Eye (tissue), 1 donor: ENCODE measurements at regions not wholly inside any gene's neighbourhood (a gene's known extent, or its start where the extent isn't known, plus 50 kb on each side); places are given as distances from the start of the nearest gene placed in this dataset.

Experiments
- DNase-seq: peaks from one replicate; pipeline ENCODE4 v3.0.0-alpha.2; 2015

DNA sequence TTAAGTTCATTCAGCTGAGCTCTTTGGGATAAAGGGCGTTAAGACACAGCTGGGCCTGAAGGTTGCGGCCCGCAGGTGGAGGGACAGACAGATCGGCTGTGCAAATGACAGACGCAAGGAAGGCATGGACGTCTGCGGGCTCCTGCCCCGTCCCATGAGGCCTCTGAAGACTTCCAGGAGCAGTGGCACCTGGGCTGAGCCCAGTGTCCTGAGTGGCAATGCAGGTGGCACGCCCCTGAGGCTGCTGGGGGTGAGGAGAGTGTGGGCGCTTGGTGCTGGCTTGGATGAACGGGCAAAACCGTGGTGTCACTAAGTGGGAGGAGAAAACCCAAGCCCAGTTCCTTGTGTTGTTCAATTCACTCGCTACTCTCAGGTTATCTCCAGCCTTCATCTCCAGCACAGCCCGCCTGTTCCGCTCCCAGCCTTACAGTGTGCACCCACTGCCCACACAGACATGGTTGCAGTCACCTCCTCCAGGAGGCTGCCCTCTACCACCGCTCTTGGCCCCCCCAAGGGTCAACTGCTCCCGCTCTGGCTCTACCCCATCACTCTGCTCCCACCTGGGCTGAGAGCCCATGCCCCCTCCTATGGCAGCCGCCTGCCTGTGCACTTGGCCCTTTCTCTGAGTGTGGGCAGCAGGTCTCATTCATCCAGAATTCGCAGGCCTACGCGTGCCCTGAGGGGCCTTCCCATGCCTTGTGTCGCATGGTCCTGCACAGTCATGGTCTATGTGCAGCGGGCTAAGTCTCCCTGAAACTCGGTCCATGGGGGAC lies 50.3 kb downstream of the PTGR3 start:
- DNase-seq: no peak

DNA sequence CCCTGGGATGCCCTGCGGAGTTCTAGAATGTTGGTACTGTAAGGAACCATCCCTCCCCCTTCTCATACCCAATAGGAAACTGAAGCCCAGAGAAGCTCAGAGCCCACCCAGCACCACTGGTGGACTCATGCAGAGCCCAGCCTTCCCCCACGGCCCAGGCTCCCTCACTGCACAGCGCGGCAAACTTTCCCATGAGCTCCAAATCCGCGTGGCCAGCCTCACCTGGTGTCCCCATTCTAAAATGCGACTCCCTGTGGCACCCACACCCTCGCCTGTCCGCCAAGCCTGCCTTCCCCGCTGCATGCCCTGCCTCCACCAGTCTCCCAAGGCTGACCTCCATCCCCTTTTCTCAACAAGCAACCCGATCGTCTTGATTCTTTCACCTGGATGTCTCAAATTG lies 51.1 kb downstream of the PTGR3 start:
- no peak for DNase-seq

DNA sequence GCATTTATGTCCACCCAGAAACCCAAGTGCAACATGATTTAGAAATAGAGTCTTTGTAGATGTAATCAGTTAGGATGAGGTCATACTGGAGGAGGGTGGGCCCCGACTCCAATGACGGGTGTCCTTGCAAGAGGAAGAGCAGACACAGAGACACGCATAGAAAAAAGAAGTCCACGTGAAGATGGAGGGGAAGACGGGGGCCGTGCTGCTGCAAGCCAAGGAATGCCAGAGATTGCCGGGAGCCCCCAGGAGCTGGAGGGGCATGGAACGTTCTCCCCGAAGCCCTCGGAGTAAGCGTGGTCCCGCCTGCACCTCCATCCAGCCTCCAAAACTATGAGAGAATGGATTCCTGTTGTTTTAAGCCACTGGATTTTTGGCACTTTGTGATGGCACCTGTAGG lies 51.6 kb downstream of the PTGR3 start:
- DNase-seq: no peak

DNA sequence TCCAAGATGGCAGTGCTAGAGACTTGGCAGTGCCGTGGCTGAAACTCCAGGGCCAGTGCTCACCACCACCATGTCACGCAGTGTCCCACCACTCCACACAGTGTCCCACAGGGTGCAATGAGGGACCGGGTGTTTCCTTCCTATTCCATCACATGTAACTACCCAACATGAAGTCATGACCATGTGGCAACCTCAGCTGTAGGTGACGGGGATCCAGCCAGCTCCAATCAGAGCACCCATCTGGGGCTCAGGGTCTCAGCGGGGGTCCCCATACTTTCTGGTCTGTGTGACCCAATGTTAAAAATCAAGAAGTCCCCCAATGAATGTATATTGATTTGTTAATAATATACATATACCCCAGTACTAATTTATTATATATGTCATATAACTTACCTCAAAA lies 52.1 kb downstream of the PTGR3 start:
- no peak for DNase-seq

DNA sequence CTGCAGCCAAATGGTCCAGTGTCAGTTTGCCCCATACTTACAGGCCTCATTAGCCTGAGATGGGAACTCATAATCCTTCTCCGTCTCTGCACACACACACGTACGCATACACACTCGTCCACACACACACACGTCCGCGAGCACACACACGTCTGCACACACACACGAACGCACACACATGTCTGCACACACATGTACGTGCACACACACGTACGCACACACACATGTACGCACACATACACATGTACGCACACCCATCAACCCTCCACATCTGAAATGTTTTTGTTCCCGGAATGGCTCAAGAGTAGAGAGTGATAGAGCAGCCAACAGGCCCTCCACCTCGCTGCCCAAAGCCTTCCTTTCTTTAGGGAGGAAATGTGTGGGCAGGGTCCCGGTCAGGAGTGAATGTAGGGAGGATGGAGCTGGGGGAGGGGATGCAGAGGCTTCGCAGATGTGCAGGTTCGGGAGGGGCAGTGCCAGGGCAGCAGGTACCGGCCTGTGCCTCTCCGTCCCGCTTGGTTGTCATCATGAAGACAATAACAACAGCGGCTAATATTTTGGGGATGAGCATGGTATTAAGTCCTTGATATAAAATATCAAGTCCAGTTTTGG lies 52.7 kb downstream of the PTGR3 start:
- no peak for DNase-seq

DNA sequence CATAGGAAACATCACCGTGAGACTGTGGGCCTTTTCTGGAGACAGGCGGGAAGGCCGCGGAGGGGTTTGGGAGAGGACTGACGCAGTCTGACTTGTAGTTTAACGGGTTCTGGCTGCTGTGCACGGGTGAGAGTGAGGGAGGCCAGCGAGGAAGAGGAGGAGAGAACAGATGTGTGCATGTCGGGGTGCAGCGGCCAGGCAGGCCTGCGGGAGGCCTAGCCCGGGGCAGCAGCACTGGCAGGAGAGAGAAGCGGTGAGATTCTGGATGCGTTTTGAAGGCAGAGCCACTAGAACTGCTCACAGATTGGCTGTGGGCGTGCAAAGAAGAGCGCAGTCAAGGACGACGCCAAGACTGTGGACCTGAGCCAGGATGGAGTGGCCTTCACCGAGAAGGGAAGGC lies 53.9 kb downstream of the PTGR3 start:
- DNase-seq: no peak

DNA sequence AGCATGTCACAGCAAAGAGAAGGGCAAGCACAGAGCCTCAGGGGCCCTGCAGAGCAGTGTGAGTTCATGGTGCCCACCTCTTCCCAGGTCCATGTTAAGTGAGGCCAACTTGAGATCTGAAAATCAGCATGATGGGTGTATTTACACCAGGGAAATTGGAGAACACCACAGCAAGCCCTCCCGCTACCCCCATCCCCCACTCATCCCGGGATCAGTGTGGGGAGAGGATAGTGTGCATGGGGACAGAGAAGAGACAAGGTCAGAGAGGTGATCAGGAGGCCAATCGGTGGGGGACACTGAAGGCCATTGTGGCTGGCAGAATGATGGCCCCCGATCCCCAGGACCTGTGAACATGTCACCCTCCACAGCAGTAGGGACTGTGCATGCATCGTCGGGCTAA lies 54.7 kb downstream of the PTGR3 start:
- DNase-seq: no peak

DNA sequence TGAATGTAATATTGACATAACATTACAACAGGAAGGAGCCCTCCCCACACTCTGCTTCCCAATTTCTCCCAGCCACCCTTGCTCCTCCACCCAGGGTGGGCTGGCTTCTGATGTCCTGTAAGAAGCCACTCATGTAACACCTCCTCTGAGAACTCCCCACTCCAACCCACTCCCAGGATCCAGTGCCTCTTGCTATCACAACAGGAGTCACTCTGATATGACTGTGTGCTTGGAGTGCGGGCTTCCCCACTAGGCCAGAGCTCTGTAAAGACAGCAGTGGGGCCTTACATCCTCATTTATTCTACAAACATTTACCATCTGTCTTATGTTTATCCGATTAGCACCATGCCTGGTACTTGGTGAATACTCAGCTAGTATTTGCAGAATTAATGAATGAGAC lies 65.1 kb downstream of the PTGR3 start:
- DNase-seq: no peak

DNA sequence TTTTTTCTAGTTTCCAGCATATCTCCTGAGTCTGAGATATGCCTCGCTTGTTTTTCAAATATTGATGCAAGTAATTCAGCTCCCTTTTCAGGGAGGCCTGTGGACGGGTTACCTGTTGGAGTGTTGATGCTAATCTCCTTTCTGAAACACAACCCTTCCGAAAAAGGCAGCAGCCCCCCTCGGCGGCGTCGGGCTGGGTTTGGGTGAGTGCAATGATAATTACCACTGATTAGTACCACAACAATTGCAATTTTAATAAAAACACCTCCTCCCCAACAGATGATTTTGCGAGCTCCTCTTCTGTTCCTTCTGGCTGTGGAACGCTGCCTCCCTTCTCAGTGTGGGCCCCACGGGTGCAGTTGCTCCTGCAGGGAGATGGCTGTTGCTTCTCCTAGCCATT lies 66.3 kb downstream of the PTGR3 start:
- no peak for DNase-seq

DNA sequence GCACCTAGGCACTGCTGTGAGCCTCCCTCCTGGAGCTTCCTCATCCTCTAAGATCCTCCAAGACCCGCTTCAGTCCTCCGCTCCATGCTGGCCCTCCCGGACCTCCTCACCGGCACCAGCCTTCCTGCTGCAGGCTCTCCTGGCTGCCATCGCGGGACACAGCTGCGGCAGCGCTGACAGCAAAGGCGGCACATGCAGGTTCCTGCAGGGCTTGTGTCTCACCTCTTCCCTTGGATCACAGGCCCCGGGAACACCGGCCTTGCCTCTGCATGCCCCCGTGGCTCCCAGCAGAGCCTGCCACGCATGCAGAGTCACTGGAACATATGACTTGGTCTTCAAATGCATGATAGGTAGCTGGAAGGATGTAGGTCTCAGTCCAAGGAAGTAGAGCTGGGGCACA lies 67.2 kb downstream of the PTGR3 start:
- no peak for DNase-seq

DNA sequence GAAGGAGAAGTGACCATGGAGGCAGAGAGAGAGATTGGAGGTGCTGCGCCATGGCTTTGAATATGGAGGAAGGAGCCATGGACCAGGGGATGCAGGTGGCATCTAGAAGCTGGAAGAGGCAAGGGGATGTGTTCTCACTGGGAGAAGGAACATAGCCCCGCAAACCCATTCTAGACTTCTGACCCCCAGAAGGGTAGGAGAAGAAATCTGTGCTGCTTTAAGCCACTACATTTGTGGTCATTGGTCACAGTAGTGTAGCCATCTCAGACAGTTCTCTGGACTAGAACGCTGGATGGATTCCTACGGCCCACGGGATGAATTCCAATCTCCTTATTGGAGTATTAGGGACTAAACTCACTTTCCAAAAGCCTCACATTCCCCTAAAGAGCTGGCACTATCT lies 67.8 kb downstream of the PTGR3 start:
- no peak for DNase-seq

DNA sequence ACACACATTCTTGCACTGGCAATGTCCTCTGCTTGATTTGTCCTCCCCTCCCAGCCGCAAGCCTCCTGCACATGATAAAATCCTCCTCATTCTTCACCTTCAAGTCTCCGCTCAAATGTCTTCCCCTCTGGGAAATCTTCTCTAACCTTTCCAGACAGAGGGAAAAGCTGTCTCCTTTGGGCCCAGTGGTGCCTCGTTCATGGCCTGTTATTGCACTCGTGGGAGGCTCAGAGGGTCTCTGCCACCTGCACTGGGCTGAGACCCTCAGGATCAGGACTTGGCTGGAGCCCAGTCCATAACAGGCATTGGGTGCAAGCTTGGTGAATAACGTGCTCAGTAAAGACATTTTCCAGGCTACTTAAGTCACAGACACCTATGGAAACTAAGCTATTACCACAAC lies 68.6 kb downstream of the PTGR3 start:
- DNase-seq: no peak

DNA sequence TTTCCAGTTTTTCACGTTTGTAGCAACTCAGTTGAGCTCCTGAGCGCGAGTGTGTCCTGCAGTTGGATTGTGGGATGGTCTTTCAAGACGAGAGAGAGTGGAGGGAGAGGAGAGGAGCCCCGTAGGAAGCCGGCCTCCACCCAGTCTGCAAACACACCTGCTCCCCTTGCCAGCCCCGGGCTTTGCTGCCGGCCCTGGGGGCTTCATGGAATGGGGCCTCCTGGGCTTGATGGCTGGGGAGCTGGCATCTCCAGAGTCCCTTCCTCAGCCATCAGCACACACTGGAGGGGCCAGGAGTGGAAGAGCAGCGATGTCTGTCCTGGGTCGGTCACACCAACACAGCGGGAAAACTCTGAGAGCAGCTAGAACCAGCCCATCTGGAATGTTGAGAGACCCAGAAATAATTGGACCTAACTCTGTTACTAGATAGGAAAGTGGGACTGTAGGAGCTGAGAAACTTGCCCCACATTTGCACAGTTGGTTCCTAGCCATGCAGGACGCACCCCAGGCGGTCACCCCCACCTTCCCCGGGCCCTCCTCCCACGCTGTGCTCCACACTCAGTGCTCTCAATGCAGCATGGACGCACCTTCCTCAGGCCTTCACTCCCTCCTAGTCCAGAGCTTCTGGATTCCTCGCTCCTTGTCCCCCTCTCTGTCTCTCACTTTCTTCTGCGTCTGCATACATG lies 69.6 kb downstream of the PTGR3 start:
- no peak for DNase-seq

DNA sequence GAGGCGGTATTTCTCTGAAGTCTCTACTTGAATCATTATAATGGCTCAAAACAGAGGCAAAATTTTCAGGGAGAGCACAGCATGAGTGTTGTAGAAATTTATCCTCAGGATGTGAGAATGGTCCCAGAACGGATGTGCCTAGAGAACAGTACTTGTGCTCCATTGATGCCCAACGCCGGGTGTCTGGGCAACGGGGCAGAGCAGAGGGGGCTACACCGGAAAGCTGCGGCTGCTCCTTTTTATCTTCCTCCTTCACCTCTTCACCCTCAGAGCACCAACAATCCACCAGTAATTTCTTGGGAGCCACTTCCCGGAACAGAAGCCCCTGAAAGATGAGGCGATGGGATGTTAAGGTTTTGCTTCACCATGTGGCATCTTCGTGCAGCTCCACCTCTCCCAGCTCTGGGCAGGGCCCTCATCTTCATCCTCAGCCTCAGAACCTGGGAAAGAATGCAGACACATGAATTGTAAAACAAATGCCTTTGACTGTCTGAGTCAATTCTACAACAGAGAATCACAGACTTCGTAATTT lies 71.5 kb downstream of the PTGR3 start:
- no peak for DNase-seq

DNA sequence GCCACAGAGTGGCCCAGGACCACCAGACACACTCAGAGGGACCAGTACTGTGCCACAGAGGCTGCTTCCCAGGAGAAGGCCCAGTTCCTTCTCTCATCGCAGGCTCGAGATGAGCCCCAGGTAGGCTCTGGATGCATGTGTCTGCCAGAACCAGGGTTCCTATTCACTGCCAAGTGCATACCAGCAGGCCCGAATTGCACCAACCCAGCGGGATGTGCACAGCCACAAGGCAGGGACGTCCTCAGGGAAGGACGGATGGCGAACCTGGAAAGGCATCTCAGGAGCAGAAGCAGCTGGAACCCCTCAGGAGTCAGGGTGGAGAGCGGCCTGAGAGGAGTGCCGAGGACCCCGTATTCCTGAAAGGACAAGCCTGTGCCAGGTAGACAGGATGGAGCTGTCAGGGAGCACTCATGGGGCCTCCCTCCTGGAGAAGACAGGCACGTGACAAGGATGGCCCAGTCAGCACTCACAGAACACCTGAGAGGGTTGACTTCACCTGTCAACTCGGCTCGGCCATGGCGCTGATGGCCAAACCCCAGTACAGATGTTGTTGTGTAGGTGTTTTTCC lies 73.7 kb downstream of the PTGR3 start:
- DNase-seq: no peak

DNA sequence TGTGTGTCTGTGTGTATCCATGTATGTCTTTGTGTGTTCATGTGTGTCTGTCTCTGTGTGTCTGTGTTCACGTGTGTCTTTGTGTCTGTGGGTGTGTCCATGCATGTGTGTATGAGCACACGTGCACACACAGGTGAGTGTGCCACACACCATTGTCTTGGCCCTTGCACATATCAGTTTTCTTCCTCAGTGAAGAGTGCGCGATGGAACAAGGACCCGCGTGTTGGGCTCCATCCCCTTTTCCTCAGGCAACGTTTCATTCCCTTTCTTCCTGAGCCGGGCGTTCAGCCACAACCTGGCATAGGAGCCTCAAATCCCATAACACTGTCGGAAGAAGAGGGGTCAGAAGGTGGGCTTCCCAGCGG lies 74.3 kb downstream of the PTGR3 start:
- DNase-seq: no peak

DNA sequence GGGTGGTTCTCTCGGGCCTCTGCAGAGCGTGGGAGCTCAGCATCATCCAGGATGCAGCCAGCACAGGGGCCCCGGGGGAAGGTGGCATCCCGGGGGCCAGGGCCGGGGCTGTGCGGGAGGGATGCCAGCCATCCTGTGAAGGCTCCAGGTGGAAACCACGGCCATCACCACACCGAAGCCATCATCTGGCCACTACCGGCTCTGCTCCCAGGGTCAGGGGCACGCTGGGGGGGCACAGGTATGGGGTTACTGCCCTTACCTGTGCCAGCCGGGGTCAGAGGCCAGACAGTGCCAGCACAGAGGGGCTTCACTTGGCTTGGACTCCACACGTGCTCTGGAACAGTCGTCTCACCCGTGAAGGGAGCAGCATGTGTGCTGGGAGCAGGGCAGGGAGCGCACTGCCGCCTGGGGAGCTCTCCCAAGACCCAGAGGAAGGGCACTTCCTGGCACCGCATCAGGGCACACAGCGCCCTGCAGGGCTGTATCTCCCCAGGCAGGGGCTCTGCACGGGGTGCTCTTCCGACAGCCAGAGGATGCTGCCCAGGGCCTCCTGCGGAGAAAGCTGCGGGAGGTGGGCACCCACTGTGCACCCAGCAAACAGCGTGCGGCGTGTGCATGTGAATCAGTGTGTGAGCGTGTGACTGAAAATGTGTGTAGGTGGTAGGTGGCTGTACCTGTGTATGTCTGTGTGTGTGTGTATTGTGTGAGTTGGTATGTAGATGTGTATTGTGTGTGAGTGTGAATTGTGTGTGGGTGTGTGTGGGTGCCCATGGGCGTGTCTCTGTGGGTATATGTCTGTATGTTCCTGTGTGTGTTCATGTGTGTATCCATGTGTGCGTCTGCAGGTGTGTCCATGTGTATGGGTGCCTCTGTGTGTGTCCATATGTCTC lies 75.0 kb downstream of the PTGR3 start:
- no peak for DNase-seq

DNA sequence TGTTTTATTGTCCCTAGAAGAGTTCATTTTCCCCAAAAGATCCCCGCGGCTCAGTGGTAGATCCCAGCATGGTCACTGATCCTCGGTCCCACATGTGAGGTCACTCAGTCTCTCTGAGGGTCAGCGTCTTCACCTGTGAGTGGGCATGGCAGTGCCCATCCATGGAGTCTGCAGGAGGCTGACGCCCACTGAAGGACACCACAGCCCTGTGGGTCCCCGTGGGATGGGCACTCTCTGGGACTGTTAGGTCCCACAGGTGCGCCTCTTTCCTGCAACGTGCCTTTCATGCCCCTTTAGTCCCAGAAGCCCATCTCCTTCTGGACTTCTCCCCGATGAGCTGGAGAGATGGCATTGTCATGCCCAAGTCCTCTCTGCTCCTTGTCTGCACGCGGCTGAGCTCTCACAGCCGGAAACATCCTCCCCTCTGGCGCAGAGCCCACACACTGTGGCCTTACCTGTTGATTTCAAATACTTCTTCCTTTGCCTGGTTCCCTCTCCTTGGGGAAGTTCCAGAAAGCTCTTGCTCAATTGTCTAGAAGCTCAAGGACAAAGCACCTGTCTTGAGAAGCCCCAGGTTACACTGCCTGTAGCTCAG lies 75.9 kb downstream of the PTGR3 start:
- DNase-seq: no peak

DNA sequence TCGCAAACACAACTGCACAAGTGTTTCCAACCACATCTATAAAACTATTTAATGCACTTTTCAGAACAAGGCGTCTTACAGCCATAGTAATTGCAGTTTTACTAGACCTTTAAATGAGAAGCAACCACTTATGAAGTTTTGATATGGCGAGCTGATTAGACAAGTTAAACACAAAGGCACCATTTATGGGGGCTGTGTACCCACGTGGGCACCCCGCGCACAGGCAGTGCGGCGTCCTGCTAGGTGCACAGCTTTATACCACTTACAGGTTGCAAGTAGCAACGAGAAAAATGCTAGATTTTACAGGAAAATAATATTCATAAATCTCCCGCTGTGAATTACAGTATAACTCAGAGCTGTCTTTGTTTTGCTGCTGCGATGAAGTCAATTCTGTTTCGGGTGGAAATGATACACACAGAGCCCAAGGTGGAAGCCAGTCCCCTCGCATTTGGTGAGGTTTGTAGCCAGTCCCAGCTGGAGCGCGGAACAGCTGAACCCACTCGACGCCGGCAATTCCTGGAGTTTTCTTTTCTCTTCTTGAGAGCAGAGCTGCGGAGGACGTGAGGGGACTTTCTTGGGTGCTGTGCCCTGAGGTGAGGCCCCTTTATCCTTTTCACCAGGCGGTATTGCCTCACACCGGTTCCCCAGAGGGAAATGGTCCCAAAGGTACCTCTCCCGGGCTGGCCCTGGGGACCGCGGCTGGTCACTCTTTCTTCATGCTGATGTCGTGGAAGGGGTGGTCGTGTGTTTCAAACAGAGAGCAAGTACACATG lies 76.7 kb downstream of the PTGR3 start:
- no peak for DNase-seq

DNA sequence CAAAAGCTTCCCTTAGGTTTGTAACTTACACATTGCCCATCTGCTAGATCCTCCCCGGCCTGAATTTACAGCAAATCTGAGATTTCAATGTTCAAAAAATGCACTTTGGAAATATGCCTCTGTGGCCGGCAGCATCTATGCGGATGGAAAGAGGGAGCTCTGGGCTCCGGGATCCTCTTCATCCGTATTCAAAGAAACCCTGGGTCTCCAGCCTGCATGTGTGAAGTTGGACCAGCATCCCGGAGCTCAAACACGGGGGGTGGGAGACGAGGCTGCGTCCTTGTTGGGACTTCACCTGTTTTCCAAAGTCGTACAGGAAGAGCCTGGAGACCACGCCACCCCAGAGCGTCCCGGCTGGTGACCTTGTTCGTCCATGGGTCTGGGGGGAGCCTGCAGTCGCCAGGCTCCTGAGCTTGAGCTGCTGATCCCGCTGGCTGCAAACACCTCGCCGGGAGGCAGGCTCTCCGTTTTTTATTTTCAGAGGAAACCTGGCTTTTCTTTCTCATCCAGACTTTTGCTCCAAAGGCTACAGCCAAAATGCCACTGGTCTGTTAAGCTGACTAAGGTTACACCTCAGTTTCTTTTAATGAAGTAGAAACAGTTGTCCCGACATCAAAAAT lies 77.4 kb downstream of the PTGR3 start:
- DNase-seq: no peak
